ENCODE measurements at regions not wholly inside any gene's neighbourhood (a gene's known extent, or its start where the extent isn't known, plus 50 kb on each side); places are given as distances from the start of the nearest gene placed in this dataset.

DNA sequence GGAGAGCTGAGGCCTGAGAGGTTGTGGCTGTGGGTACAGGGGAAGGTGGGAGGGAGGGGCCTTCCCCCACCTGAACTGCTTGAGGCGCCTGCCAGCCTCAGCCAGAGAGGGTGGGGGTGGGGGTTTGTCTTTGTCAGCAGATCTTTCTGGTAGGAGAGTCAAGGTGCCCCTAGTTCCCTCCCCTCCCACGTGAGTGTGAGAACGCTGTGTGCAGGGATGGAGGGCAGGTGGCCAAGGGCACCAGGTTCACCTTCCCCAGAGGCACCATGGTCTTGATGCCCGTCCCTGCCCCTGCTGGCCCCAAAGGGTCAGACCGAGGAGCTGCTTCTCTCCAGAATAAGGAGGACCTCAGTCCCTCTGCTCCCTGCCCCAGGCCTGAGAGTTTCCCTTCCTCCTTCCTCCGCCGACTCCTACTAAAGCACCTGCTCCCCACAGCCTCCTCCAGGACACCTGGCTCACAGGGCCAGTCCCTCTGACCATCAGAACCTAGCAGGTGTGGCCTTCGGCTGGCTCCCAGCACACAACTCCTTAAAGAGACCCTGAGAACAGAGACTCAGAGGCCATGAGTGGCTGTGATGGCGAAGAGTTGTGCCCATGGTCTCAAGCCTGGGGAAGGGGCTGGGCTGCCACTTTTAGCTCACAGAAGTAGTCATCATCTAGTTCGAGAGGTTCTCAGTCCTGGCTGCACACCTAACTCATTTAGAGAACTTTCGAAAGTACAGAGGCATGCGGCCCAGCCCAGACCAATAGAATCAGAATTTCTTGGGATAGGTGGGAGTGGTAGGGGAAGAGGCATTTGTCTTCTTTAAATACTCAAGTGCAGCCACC is 113.2 kb upstream of the LHX1 start:
- no peak for DNase-seq (ENCODE audit: low read depth in 1 of 2, low spot score in 1 of 2)
- TF ChIP-seq JUND (IDR thresholded peaks at IDR 0.05; ENCODE audit: low read depth), result no peak
- in situ Hi-C loops (cut with HindIII; ENCODE audit: low pct_unique_long_range_greater_than_20kb, low sequenced_read_pairs), result no loop called here

DNA sequence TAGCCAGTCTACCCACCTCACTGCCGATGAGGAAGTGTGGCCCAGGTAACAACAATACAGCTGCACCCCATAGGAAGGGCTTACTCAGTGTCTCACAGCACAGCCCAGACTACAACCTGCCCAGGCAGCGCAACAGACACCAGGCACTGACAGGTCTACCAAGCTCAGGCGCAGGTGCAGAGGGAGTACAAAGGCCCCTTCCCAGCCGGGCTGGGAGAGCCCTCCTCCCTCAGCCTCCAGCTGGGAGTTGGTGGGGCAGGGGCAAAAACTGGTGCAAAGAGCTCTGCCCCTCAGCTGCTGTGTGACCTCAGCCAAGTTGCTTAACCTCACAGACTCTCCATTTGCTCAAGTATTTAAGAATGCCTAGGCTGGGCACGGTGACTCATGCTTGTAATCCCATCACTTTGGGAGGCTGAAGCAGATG is 112.6 kb upstream of the LHX1 start:
- in situ Hi-C loops (cut with HindIII; ENCODE audit: low pct_unique_long_range_greater_than_20kb, low sequenced_read_pairs), result no loop called here
- no peak for DNase-seq (ENCODE audit: low read depth in 1 of 2, low spot score in 1 of 2)
- no peak for TF ChIP-seq JUND (IDR thresholded peaks at IDR 0.05; ENCODE audit: low read depth)

DNA sequence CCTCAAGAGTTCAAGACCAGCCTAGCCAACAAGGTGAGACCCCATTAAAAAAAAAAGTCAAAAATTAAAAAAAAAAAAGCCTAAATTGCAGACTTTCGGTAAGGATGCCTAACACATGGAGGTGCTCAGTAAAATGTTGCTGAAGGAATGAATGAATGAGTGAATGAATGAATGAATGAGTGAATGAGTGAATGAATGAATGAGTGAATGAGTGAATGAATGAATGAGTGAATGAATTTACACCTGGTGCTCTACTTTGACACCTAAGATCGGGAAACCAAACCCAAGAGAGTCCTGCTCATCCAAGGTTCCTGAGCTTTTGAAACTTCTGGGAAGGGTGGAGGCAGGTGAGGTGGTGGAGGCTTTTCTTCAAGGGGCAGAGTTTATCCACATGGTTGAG is 112.2 kb upstream of the LHX1 start:
- DNase-seq (ENCODE audit: low read depth in 1 of 2, low spot score in 1 of 2), result no peak
- no peak for TF ChIP-seq JUND (IDR thresholded peaks at IDR 0.05; ENCODE audit: low read depth)
- in situ Hi-C loops (cut with HindIII; ENCODE audit: low pct_unique_long_range_greater_than_20kb, low sequenced_read_pairs), result no loop called here

DNA sequence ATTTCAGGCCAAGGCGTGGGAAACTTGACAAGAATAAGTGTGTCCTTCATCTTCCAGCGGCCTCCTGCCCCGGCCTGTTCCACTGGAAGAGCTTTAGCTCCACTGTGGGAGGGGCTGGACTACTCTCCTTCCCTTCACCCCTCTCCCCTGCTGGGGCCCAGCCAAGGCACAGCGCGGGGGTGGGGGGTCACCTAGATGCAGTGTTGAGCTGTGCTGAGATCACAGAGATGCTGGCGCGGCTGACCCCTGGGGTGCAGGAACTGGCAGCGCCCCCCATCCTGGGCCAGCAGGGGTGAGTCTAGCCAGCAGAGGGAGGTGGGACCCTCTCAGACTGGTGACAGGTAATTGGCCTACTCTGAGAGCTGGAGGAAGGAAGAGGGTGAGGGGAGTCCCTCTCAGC is 111.8 kb upstream of the LHX1 start:
- no peak for TF ChIP-seq JUND (IDR thresholded peaks at IDR 0.05; ENCODE audit: low read depth)
- no peak for DNase-seq (ENCODE audit: low read depth in 1 of 2, low spot score in 1 of 2)
- in situ Hi-C loops (cut with HindIII; ENCODE audit: low pct_unique_long_range_greater_than_20kb, low sequenced_read_pairs), result no loop called here

DNA sequence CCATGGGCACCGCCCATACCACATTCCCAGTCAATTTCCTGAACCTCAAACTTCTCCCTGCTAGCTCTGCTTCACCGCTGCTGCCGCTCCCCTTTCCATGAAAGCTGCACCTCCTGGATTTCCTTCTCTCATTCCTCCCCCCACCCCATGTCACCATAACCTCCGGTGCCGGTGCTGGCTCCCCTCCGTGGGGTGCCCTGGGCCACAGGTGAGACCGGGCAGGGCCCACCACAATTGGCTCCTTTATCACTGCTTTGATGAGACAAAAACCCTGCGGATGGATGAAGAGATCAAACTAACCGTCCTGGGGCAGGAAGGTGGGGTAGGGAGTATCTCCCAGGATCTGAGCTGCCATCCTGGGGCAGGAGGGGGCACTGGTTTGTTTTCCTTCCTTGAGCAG is 111.3 kb upstream of the LHX1 start:
- DNase-seq (ENCODE audit: low read depth in 1 of 2, low spot score in 1 of 2), result no peak
- TF ChIP-seq JUND (IDR thresholded peaks at IDR 0.05; ENCODE audit: low read depth), result no peak
- in situ Hi-C loops (cut with HindIII; ENCODE audit: low pct_unique_long_range_greater_than_20kb, low sequenced_read_pairs), result no loop called here

DNA sequence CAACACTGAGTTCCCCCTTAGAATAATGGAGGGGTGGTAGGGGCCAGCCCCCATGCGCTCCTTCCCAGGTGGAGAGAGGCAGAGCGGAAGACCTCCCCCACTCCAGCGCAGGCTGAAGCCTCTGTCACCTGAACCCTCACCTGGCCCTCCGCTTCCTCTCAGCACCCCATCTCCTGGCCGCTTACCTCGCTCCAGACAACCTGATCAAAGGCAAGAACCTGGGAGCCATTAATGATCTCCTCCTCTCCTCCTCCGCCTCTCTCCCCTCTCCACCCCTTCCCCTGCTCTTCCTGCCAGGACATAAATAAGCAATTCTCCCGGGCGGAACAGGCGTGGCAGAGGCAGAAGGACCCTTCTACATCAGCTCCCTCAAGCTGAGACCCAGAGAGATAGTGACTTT is 110.2 kb upstream of the LHX1 start:
- in situ Hi-C loops (cut with HindIII; ENCODE audit: low pct_unique_long_range_greater_than_20kb, low sequenced_read_pairs), result no loop called here
- DNase-seq (ENCODE audit: low read depth in 1 of 2, low spot score in 1 of 2), result no peak
- TF ChIP-seq JUND (IDR thresholded peaks at IDR 0.05; ENCODE audit: low read depth), result no peak

DNA sequence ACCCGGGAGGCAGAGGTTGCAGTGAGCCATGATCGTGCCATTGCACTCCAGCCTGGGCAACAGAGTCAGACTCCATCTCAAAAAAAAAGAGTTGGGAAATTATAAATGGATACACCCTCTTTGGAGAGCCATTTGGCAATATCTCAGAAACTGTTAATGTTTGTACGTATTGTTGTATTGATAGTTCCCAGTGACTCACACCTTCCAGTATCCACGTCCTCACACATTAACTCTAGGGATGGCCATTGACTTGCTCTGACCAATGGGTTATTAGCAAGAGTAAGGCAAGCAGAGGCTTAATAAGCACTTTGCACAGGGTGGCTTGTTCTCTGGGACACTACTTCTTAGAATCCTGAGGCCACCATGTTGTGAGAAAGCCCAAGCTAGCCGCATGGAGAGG is 107.6 kb upstream of the LHX1 start:
- in situ Hi-C loops (cut with HindIII; ENCODE audit: low pct_unique_long_range_greater_than_20kb, low sequenced_read_pairs), result no loop called here
- no peak for DNase-seq (ENCODE audit: low read depth in 1 of 2, low spot score in 1 of 2)
- no peak for TF ChIP-seq JUND (IDR thresholded peaks at IDR 0.05; ENCODE audit: low read depth)

DNA sequence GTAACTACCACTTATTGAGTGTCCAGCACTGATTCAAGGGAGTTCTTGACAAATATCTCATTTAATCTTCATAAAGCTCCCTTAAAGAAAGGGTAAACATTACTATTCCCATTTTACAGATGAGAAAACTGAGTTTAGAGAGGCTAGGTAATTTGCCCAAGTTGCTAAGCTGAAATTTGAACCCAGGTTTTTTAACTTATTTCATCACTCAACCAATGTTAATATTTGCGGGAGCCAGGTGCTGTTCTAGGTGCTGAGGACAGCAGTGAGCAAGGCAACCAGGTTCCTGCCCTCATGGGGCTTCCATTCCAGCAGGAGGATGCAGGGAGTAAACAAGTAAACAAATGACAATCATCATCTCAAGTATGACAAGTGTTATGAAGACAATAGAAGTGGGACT is 104.0 kb upstream of the LHX1 start:
- TF ChIP-seq JUND (IDR thresholded peaks at IDR 0.05; ENCODE audit: low read depth), result no peak
- in situ Hi-C loops (cut with HindIII; ENCODE audit: low pct_unique_long_range_greater_than_20kb, low sequenced_read_pairs), result no loop called here

DNA sequence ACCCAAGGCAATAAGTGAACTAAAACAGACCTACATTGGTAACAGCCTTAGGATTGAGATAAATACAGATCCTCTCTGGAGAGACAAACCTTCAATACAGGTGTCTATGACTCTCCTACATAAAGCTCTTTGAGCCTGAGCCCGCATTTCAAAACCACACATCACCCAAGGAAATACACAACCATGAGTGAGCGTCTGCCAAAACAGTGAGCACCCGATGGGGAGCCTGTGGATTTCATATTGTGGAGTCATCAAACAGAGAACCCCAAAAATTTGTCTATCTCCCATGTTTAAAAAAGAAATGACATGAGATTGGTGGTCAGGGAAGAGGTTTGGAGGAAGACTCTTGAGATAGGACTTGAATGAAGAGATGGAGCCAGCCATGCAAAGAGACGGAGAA is 102.2 kb upstream of the LHX1 start:
- no peak for DNase-seq (ENCODE audit: low read depth in 1 of 2, low spot score in 1 of 2)
- in situ Hi-C loops (cut with HindIII; ENCODE audit: low pct_unique_long_range_greater_than_20kb, low sequenced_read_pairs), result no loop called here
- TF ChIP-seq JUND (IDR thresholded peaks at IDR 0.05; ENCODE audit: low read depth), result no peak

More for the DNA sequence above, 104.0 kb upstream of the LHX1 start:
- DNase-seq (ENCODE audit: low read depth in 1 of 2, low spot score in 1 of 2), result no peak

DNA sequence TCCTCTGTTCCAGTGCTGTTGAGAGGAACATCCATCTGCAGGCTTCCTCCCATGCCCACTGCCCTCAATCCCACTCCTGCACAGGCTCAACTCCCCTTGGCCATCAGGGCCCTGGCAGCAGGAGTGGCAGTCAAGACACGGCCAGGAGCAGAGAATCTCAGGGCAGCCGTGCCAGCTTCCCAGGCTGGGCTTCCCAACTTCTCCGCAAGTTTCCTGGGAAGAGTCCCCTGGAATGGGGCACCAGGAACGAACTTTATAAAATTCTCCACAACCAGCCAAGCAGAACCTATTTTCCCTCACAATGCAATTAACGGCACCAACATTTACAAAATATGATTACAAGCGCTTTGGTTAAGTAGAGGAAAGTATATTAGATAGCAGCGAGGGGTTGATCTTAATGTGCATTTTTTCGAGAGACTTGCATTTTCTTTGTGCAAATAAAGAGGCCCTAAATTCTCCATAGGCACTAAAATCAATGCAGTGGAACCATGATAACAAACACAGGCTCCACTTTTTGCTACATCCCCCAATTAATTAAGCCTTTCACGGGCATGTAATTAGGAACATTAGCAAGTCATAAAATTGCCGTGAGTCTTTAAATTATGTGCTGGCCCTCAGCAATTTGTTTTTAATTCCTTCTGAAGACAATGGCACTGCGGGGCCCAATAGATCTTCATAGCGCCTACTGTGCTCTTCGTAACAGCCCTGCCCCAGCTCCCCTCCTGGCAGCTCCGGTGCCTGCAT is 99.9 kb upstream of the LHX1 start:
- in situ Hi-C loops (cut with HindIII; ENCODE audit: low pct_unique_long_range_greater_than_20kb, low sequenced_read_pairs), result no loop called here
- TF ChIP-seq JUND (IDR thresholded peaks at IDR 0.05; ENCODE audit: low read depth), result no peak
- no peak for DNase-seq (ENCODE audit: low read depth in 1 of 2, low spot score in 1 of 2)

DNA sequence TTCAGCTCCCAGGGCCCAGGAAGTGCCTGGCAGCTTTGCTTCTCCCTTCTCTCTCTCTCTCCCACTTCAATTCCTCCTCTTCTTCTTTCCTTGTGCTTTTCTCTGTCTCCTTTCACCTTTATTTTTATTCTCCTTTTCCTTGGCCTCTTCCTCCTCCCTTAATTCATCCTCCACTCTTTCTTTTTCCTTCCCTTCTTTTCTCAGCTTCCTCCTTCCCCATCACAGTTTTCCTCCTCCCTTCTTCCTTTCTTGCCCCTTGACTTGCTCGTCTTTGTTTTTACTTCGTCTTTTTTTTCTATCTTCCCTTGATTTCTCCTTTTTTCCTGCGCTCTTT is 99.4 kb upstream of the LHX1 start:
- TF ChIP-seq JUND (IDR thresholded peaks at IDR 0.05; ENCODE audit: low read depth), result no peak
- in situ Hi-C loops (cut with HindIII; ENCODE audit: low pct_unique_long_range_greater_than_20kb, low sequenced_read_pairs), result no loop called here
- DNase-seq (ENCODE audit: low read depth in 1 of 2, low spot score in 1 of 2), result no peak

DNA sequence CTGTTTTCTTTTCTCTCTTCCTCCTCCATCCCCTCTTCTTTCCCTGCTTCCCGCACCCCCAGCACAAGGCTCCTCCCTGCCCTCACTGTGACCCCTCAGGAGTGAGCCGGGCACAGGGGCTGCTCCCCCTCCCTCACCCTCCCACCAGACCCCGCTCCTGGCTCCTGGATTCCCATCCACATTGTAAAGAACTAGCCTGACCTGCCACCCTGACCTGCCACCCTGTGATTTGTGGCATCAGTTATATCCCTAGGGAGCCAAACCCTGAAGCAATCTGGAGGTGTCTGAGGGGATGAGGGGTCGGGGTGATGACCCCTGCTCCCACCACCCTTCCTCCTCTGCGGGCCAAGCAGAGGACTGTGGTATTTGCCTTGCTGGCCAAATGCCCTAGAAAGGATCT is 98.0 kb upstream of the LHX1 start:
- TF ChIP-seq JUND (IDR thresholded peaks at IDR 0.05; ENCODE audit: low read depth), result no peak
- no peak for DNase-seq (ENCODE audit: low read depth in 1 of 2, low spot score in 1 of 2)
- in situ Hi-C loops (cut with HindIII; ENCODE audit: low pct_unique_long_range_greater_than_20kb, low sequenced_read_pairs), result no loop called here

DNA sequence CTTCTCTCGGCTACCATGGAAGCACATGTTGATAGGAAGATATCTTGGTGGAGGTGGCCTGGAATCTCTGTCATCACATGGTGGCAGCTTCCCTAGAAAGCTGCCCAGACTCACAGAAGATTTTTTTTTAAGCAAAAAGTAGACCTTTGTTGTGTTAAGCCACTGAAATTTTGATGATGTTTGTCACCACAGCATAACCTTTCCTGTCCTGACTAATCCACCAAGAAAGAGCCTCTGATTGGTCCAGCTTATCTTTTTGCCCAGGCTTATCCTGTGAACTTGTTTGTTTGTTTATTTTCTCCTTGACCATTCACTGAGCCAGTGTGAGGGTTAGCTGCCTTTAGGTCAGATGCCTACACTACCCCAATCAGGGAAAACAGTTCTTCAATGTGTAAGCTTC is 96.5 kb upstream of the LHX1 start:
- in situ Hi-C loops (cut with HindIII; ENCODE audit: low pct_unique_long_range_greater_than_20kb, low sequenced_read_pairs), result no loop called here
- no peak for DNase-seq (ENCODE audit: low read depth in 1 of 2, low spot score in 1 of 2)
- TF ChIP-seq JUND (IDR thresholded peaks at IDR 0.05; ENCODE audit: low read depth), result no peak

Measured in T47D (cell line).